ENCODE measurements at regions not wholly inside any gene's neighbourhood (a gene's known extent, or its start where the extent isn't known, plus 50 kb on each side); places are given as distances from the start of the nearest gene placed in this dataset.

- no peak overlapping the region for H3K4me2 ChIP-seq (replicated peaks; ENCODE audit: low read depth, low read length, poor library complexity, severe bottlenecking)
- H3K27ac ChIP-seq (ENCODE audit: low read length in 2 of 2): no peak overlapping the region
- no peak for TF ChIP-seq CTCF (IDR thresholded peaks at IDR 0.05)
- no peak for TF ChIP-seq EZH2 (IDR thresholded peaks at IDR 0.05; ENCODE audit: borderline replicate concordance, insufficient read depth, low read depth, low read length, poor library complexity, severe bottlenecking)
- Mint-ChIP-seq H3K27ac (no peak overlapping the region), H3K27me3 (peaks cover 8% of the 10 kb centered on the region), H3K9me3 (ENCODE audit: insufficient read depth) (no peaks in the 10 kb centered on the region), H3K4me1 (no peaks in the 10 kb centered on the region), H3K4me3 (no peak overlapping the region)
- intact Hi-C loops (cut with micrococcal nuclease): no loop called here
- no peaks in the 10 kb centered on the region for H3K4me1 ChIP-seq (ENCODE audit: control insufficient read depth in 2 of 2, insufficient read depth in 2 of 2, low read length in 2 of 2)
- ChIA-PET POLR2A (no interaction called here), CTCF (no interaction called here)
- H4K20me1 ChIP-seq (ENCODE audit: control insufficient read depth, insufficient read depth, low read length, poor library complexity, severe bottlenecking): no peaks in the 10 kb centered on the region
- DNase-seq (no peak), ATAC-seq (ENCODE audit: low read depth) (no peak)
- H2AFZ ChIP-seq (ENCODE audit: insufficient read depth, low read depth, low read length, poor library complexity, severe bottlenecking): no peak overlapping the region
- H3K9me3 ChIP-seq (ENCODE audit: control extremely low read depth in 1 of 3, control insufficient read depth in 2 of 3, insufficient read depth in 1 of 3, low read length in 2 of 3): peaks cover 0 to 2% (median 0%) of the 10 kb centered on the region in 3 donors
- H3K36me3 ChIP-seq (replicated peaks in 1 of 2; ENCODE audit: control extremely low read depth in 1 of 2, control insufficient read depth in 1 of 2, extremely low read depth in 1 of 2, insufficient read depth in 2 of 2, low read length in 1 of 2): no peaks in the 10 kb centered on the region
- H3K4me3 ChIP-seq (ENCODE audit: control extremely low read depth in 1 of 5, extremely low read depth in 1 of 5, insufficient read depth in 1 of 5, low read depth in 2 of 5, low read length in 4 of 5): no peak overlapping the region
- WGBS (ENCODE audit: insufficient coverage): no CpG with 5 or more reads among the region's 1 CpG
- no peaks in the 10 kb centered on the region for H3K79me2 ChIP-seq (ENCODE audit: control insufficient read depth, insufficient read depth, low read length)
- H3K9ac ChIP-seq (ENCODE audit: low read length): no peak overlapping the region
- no peaks in the 10 kb centered on the region for H3K27me3 ChIP-seq (replicated peaks in 1 of 4; ENCODE audit: control extremely low read depth in 1 of 4, control insufficient read depth in 3 of 4, insufficient read depth in 4 of 4, low read length in 3 of 4)
These were observed 396.1 kb upstream of the ATP11B start for GRCh38 chr3:182397164-182397563.

- H3K9ac ChIP-seq (ENCODE audit: low read length): no peak overlapping the region
- no peak for DNase-seq
- no peaks in the 10 kb centered on the region for H3K36me3 ChIP-seq (replicated peaks in 1 of 2; ENCODE audit: control extremely low read depth in 1 of 2, control insufficient read depth in 1 of 2, extremely low read depth in 1 of 2, insufficient read depth in 2 of 2, low read length in 1 of 2)
- intact Hi-C loops (cut with micrococcal nuclease): no loop called here
- no peak overlapping the region for H3K27ac Mint-ChIP-seq
- peaks cover 8% of the 10 kb centered on the region for H3K27me3 Mint-ChIP-seq
- no peaks in the 10 kb centered on the region for H3K27me3 ChIP-seq (replicated peaks in 1 of 4; ENCODE audit: control extremely low read depth in 1 of 4, control insufficient read depth in 3 of 4, insufficient read depth in 4 of 4, low read length in 3 of 4)
- H3K4me1 ChIP-seq (ENCODE audit: control insufficient read depth in 2 of 2, insufficient read depth in 2 of 2, low read length in 2 of 2): no peaks in the 10 kb centered on the region
- H3K79me2 ChIP-seq (ENCODE audit: control insufficient read depth, insufficient read depth, low read length): no peaks in the 10 kb centered on the region
- H3K4me1 Mint-ChIP-seq: no peaks in the 10 kb centered on the region
- TF ChIP-seq EZH2 (IDR thresholded peaks at IDR 0.05; ENCODE audit: borderline replicate concordance, insufficient read depth, low read depth, low read length, poor library complexity, severe bottlenecking) (no peak), CTCF (IDR thresholded peaks at IDR 0.05) (no peak)
- H3K4me3 ChIP-seq (ENCODE audit: control extremely low read depth in 1 of 5, extremely low read depth in 1 of 5, insufficient read depth in 1 of 5, low read depth in 2 of 5, low read length in 4 of 5): no peak overlapping the region
- H3K4me2 ChIP-seq (replicated peaks; ENCODE audit: low read depth, low read length, poor library complexity, severe bottlenecking): no peak overlapping the region
- H3K9me3 Mint-ChIP-seq (ENCODE audit: insufficient read depth): no peaks in the 10 kb centered on the region
- H4K20me1 ChIP-seq (ENCODE audit: control insufficient read depth, insufficient read depth, low read length, poor library complexity, severe bottlenecking): no peaks in the 10 kb centered on the region
- H3K4me3 Mint-ChIP-seq: no peak overlapping the region
- peaks cover 0 to 2% (median 0%) of the 10 kb centered on the region in 3 donors for H3K9me3 ChIP-seq (ENCODE audit: control extremely low read depth in 1 of 3, control insufficient read depth in 2 of 3, insufficient read depth in 1 of 3, low read length in 2 of 3)
- CTCF ChIA-PET: no interaction called here
- no peak overlapping the region for H3K27ac ChIP-seq (ENCODE audit: low read length in 2 of 2)
- POLR2A ChIA-PET: no interaction called here
- ATAC-seq (ENCODE audit: low read depth): no peak
- no peak overlapping the region for H2AFZ ChIP-seq (ENCODE audit: insufficient read depth, low read depth, low read length, poor library complexity, severe bottlenecking)
- WGBS (ENCODE audit: insufficient coverage): 85% methylated on average over 6 of the region's 11 CpGs
These were observed 393.1 kb upstream of the ATP11B start for GRCh38 chr3:182399978-182400737.
